ENCODE measurements at regions not wholly inside any gene's neighbourhood (a gene's known extent, or its start where the extent isn't known, plus 50 kb on each side); places are given as distances from the start of the nearest gene placed in this dataset.

DNA sequence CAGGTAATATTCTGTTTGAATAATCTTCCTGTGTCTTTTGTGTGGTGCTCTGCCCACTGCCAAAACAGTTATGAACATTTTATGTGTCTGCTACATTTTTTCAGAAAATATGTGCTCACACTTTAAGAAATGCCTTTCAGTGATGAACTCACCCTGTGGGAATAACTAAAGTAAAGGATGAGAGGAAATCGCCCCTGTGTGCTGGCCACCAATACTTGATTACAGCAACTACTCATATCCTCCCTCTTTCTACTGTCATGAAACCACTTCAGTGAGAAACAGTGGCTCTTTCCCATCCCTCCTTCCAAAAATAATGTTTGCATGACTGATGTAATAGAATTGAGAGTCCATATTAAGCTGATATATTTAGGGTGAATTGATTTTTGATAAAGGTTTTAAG is 900.9 kb downstream of the RAB28 start:
- no TSS peak for BruUV-seq (replicated peaks)
- H3K9ac ChIP-seq (ENCODE audit: insufficient read depth, low read depth, low read length), result no peak overlapping the region
- ChIA-PET CTCF (ENCODE audit: low intra/inter-chr PET ratio, low total read pairs) (no interaction called here), POLR2A (no interaction called here)
- H3K79me2 ChIP-seq (ENCODE audit: insufficient read depth, low read length), result no peaks in the 10 kb centered on the region
- FAIRE-seq, result no peak
- H4K20me1 ChIP-seq (ENCODE audit: insufficient read depth, low read length), result no peaks in the 10 kb centered on the region
- no peak overlapping the region for H3K27ac ChIP-seq (ENCODE audit: extremely low read length, insufficient read depth, low read length)
- 14% methylated on average over 1 of the region's 1 CpG for WGBS (ENCODE audit: low lambda C conversion rate)
- no peaks in the 10 kb centered on the region for H3K9me3 ChIP-seq (ENCODE audit: low read length)
- ATAC-seq, result no peak
- H2AFZ ChIP-seq (ENCODE audit: low read length), result no peak overlapping the region
- TF ChIP-seq CREB1 (IDR thresholded peaks at IDR 0.05) (0 out of 2 replicates have a peak, but pooled peaks have one; percentile 15), CREB1 (CRISPR knock-in tag; IDR thresholded peaks at IDR 0.05) (no peak), NFIC (IDR thresholded peaks at IDR 0.05; ENCODE audit: low read length) (no peak), ZNF20 (CRISPR knock-in tag; IDR thresholded peaks at IDR 0.05) (no peak)
- no peak overlapping the region for H3K4me2 ChIP-seq (ENCODE audit: low read depth, low read length)
- in situ Hi-C loops (cut with HindIII; ENCODE audit: extremely low pct_ligation_motif_present, low pct_unique_long_range_greater_than_20kb) (no loop called here), intact Hi-C loops (cut with micrococcal nuclease; ENCODE audit: unreplicated experiment) (no loop called here)
- no peak overlapping the region for H3K4me3 ChIP-seq (replicated peaks in 1 of 3; ENCODE audit: insufficient read depth in 1 of 3, low read depth in 2 of 3, low read length in 3 of 3)
- no peaks in the 10 kb centered on the region for H3K27me3 ChIP-seq (ENCODE audit: control insufficient read depth in 1 of 2, insufficient read depth in 2 of 2, low read length in 2 of 2)
- DNase-seq (ENCODE audit: low spot score), result no peak
- no peaks in the 10 kb centered on the region for H3K36me3 ChIP-seq (replicated peaks in 1 of 2; ENCODE audit: control insufficient read depth in 1 of 2, insufficient read depth in 2 of 2, low read length in 2 of 2)
- H3K4me1 ChIP-seq (ENCODE audit: insufficient read depth, low read length), result 0 out of 2 replicates have a peak, but pooled peaks cover 7% of the 10 kb centered on the region

DNA sequence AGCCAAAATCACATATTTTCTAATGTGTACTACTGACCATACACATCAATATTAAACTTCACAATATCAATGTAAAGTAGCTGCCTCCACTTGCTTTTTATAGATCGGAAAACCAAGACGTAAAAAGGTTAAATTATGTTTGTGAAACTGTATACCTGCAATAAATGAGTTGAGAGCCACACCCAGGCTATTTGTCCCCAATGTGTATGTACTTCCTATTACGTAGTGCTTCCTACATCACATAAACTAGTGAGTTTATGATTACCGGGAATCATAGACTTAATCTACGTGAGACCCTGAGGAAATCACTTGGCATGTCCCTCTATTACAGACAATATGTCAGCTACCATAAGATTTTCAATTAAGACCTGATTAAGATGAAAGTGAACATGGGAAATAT is 903.4 kb downstream of the RAB28 start:
- 62% methylated on average over 5 of the region's 5 CpGs for WGBS (ENCODE audit: low lambda C conversion rate)
- TF ChIP-seq EEA1 (CRISPR knock-in tag; IDR thresholded peaks at IDR 0.05; ENCODE audit: borderline replicate concordance) (no peak), ZNF382 (CRISPR knock-in tag; IDR thresholded peaks at IDR 0.05; ENCODE audit: borderline replicate concordance) (no peak), TBP (CRISPR knock-in tag; IDR thresholded peaks at IDR 0.05) (no peak), HOXD1 (CRISPR knock-in tag; IDR thresholded peaks at IDR 0.05) (no peak), SUZ12 (IDR thresholded peaks at IDR 0.05; ENCODE audit: low read depth, low read length) (no peak), TAF1 (CRISPR knock-in tag; IDR thresholded peaks at IDR 0.05) (no peak), SNAI1 (CRISPR knock-in tag; IDR thresholded peaks at IDR 0.05; ENCODE audit: borderline replicate concordance) (no peak), ZNF766 (CRISPR knock-in tag; IDR thresholded peaks at IDR 0.05; ENCODE audit: borderline replicate concordance) (no peak), ZFAT (CRISPR knock-in tag; conservative IDR thresholded peaks at IDR 0.05) (no peak), ZEB1 (IDR thresholded peaks at IDR 0.05; ENCODE audit: insufficient replicate concordance, low read depth) (no peak), ZNF34 (CRISPR knock-in tag; IDR thresholded peaks at IDR 0.05; ENCODE audit: borderline replicate concordance) (no peak)
- TF ChIP-seq, protein P1, sequence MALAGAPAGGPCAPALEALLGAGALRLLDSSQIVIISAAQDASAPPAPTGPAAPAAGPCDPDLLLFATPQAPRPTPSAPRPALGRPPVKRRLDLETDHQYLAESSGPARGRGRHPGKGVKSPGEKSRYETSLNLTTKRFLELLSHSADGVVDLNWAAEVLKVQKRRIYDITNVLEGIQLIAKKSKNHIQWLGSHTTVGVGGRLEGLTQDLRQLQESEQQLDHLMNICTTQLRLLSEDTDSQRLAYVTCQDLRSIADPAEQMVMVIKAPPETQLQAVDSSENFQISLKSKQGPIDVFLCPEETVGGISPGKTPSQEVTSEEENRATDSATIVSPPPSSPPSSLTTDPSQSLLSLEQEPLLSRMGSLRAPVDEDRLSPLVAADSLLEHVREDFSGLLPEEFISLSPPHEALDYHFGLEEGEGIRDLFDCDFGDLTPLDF (CRISPR knock-in tag; IDR thresholded peaks at IDR 0.05), result no peak
- TF ChIP-seq, protein P2, sequence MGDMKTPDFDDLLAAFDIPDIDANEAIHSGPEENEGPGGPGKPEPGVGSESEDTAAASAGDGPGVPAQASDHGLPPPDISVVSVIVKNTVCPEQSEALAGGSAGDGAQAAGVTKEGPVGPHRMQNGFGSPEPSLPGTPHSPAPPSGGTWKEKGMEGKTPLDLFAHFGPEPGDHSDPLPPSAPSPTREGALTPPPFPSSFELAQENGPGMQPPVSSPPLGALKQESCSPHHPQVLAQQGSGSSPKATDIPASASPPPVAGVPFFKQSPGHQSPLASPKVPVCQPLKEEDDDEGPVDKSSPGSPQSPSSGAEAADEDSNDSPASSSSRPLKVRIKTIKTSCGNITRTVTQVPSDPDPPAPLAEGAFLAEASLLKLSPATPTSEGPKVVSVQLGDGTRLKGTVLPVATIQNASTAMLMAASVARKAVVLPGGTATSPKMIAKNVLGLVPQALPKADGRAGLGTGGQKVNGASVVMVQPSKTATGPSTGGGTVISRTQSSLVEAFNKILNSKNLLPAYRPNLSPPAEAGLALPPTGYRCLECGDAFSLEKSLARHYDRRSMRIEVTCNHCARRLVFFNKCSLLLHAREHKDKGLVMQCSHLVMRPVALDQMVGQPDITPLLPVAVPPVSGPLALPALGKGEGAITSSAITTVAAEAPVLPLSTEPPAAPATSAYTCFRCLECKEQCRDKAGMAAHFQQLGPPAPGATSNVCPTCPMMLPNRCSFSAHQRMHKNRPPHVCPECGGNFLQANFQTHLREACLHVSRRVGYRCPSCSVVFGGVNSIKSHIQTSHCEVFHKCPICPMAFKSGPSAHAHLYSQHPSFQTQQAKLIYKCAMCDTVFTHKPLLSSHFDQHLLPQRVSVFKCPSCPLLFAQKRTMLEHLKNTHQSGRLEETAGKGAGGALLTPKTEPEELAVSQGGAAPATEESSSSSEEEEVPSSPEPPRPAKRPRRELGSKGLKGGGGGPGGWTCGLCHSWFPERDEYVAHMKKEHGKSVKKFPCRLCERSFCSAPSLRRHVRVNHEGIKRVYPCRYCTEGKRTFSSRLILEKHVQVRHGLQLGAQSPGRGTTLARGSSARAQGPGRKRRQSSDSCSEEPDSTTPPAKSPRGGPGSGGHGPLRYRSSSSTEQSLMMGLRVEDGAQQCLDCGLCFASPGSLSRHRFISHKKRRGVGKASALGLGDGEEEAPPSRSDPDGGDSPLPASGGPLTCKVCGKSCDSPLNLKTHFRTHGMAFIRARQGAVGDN (CRISPR knock-in tag; IDR thresholded peaks at IDR 0.05), result no peak

More for the DNA sequence above, 903.4 kb downstream of the RAB28 start:
- in situ Hi-C loops (cut with HindIII; ENCODE audit: extremely low pct_ligation_motif_present, low pct_unique_long_range_greater_than_20kb) (no loop called here), intact Hi-C loops (cut with micrococcal nuclease; ENCODE audit: unreplicated experiment) (no loop called here)
- H2AFZ ChIP-seq (ENCODE audit: low read length), result no peak overlapping the region
- no TSS peak for BruUV-seq (replicated peaks)
- no peaks in the 10 kb centered on the region for H3K9me3 ChIP-seq (ENCODE audit: low read length)
- H3K79me2 ChIP-seq (ENCODE audit: insufficient read depth, low read length), result no peaks in the 10 kb centered on the region
- H3K9ac ChIP-seq (ENCODE audit: insufficient read depth, low read depth, low read length), result no peak overlapping the region
- H4K20me1 ChIP-seq (ENCODE audit: insufficient read depth, low read length), result no peaks in the 10 kb centered on the region
- no peaks in the 10 kb centered on the region for H3K36me3 ChIP-seq (replicated peaks in 1 of 2; ENCODE audit: control insufficient read depth in 1 of 2, insufficient read depth in 2 of 2, low read length in 2 of 2)
- H3K4me2 ChIP-seq (ENCODE audit: low read depth, low read length), result no peak overlapping the region
- POLR2A ChIA-PET, result no interaction called here
- no peaks in the 10 kb centered on the region; a peak in 1 of 5 replicates for H3K27me3 ChIP-seq (ENCODE audit: control insufficient read depth in 1 of 2, insufficient read depth in 2 of 2, low read length in 2 of 2)
- H3K4me3 ChIP-seq (replicated peaks in 1 of 3; ENCODE audit: insufficient read depth in 1 of 3, low read depth in 2 of 3, low read length in 3 of 3), result no peak overlapping the region
- FAIRE-seq (no peak), DNase-seq (ENCODE audit: low spot score) (no peak), ATAC-seq (no peak)
- no peaks in the 10 kb centered on the region for H3K4me1 ChIP-seq (ENCODE audit: insufficient read depth, low read length)
- CTCF ChIA-PET (ENCODE audit: low intra/inter-chr PET ratio, low total read pairs), result no interaction called here
- no peak overlapping the region for H3K27ac ChIP-seq (ENCODE audit: extremely low read length, insufficient read depth, low read length)

All from HepG2 (cell line).